Neural progenitor cell (in vitro differentiated cells): ENCODE measurements at regions not wholly inside any gene's neighbourhood (a gene's known extent, or its start where the extent isn't known, plus 50 kb on each side); places are given as distances from the start of the nearest gene placed in this dataset.

Experiments used
- DNase-seq: peaks from one replicate; pipeline ENCODE4 v3.0.0-alpha.2; 2016; ENCODE audit warnings: low spot score
- H2AFZ ChIP-seq: fragments of 200-600 bp; sonication (generic); replicated peaks from 2 replicates; pipeline ENCODE4 v1.6.1; 2016; ENCODE audit warnings: antibody characterized with exemption
- H3F3A ChIP-seq: fragments of 200-600 bp; sonication (generic); 2 replicates; pipeline ENCODE4 v1.6.1; 2016; ENCODE audit warnings: antibody characterized with exemption, low read depth
- H3K27ac ChIP-seq: fragments of 200-600 bp; sonication (generic); 2 replicates; pipeline ENCODE4 v1.5.1; 2016; ENCODE audit warnings: mild to moderate bottlenecking
- H3K27me3 ChIP-seq: fragments of 200-600 bp; sonication (generic); 2 replicates; pipeline ENCODE4 v1.6.1; 2016; ENCODE audit warnings: mild to moderate bottlenecking, moderate library complexity
- H3K36me3 ChIP-seq: fragments of 200-600 bp; sonication (generic); 2 replicates; pipeline ENCODE4 v1.5.1; 2016
- H3K4me1 ChIP-seq: fragments of 200-600 bp; sonication (generic); 2 replicates; pipeline ENCODE4 v1.6.1; 2016; ENCODE audit warnings: mixed run types
- H3K4me2 ChIP-seq: fragments of 200-600 bp; sonication (generic); 2 replicates; pipeline ENCODE4 v1.6.1; 2016
- H3K4me3 ChIP-seq: fragments of 200-600 bp; sonication (generic); 2 replicates; pipeline ENCODE4 v1.5.1; 2016
- H3K79me2 ChIP-seq: fragments of 200-600 bp; sonication (generic); 2 replicates; pipeline ENCODE4 v1.6.1; 2016; ENCODE audit warnings: low read depth
- H3K9ac ChIP-seq: fragments of 200-600 bp; sonication (generic); 2 replicates; pipeline ENCODE4 v1.6.1; 2016
- H3K9me3 ChIP-seq: fragments of 200-600 bp; sonication (generic); 2 replicates; pipeline ENCODE4 v1.5.1; 2016; ENCODE audit warnings: low read depth
- H4K20me1 ChIP-seq: fragments of 200-600 bp; sonication (generic); 2 replicates; pipeline ENCODE4 v1.6.1; 2016; ENCODE audit warnings: low read depth
- H3K27ac Mint-ChIP-seq: 3 replicates; pipeline ENCODE4 v1.8.0; 2021; ENCODE audit warnings: mixed read lengths
- H3K27me3 Mint-ChIP-seq: 2 replicates; pipeline ENCODE4 v1.8.0; 2022; ENCODE audit warnings: low read depth, mild to moderate bottlenecking, inconsistent platforms, moderate library complexity, mixed read lengths; ENCODE audit not compliant: insufficient read depth
- H3K36me3 Mint-ChIP-seq: 3 replicates; pipeline ENCODE4 v1.8.0; 2021; ENCODE audit warnings: mixed read lengths
- H3K4me1 Mint-ChIP-seq: 3 replicates; pipeline ENCODE4 v1.8.0; 2021; ENCODE audit warnings: mixed read lengths
- H3K4me3 Mint-ChIP-seq: 3 replicates; pipeline ENCODE4 v1.8.0; 2021; ENCODE audit warnings: mild to moderate bottlenecking, moderate library complexity, mixed read lengths
- H3K9me3 Mint-ChIP-seq: 3 replicates; pipeline ENCODE4 v1.8.0; 2020; ENCODE audit warnings: mixed read lengths
- EZH2 ChIP-seq: fragments of 200-600 bp; sonication (generic); IDR thresholded peaks from 2 replicates; pipeline ENCODE4 v1.6.1; 2017; ENCODE audit warnings: antibody characterized with exemption, mild to moderate bottlenecking, moderate library complexity
- EZH2phosphoT487 ChIP-seq: fragments of 200-600 bp; sonication (generic); IDR thresholded peaks from 2 replicates; pipeline ENCODE4 v1.6.1; 2017; ENCODE audit warnings: antibody characterized with exemption
- TF ChIP-seq, protein P1 (sequence below): fragments of 200-600 bp; sonication (generic); IDR thresholded peaks from 2 replicates; pipeline ENCODE4 v1.5.1; 2017; ENCODE audit warnings: antibody characterized with exemption, mild to moderate bottlenecking

DNA sequence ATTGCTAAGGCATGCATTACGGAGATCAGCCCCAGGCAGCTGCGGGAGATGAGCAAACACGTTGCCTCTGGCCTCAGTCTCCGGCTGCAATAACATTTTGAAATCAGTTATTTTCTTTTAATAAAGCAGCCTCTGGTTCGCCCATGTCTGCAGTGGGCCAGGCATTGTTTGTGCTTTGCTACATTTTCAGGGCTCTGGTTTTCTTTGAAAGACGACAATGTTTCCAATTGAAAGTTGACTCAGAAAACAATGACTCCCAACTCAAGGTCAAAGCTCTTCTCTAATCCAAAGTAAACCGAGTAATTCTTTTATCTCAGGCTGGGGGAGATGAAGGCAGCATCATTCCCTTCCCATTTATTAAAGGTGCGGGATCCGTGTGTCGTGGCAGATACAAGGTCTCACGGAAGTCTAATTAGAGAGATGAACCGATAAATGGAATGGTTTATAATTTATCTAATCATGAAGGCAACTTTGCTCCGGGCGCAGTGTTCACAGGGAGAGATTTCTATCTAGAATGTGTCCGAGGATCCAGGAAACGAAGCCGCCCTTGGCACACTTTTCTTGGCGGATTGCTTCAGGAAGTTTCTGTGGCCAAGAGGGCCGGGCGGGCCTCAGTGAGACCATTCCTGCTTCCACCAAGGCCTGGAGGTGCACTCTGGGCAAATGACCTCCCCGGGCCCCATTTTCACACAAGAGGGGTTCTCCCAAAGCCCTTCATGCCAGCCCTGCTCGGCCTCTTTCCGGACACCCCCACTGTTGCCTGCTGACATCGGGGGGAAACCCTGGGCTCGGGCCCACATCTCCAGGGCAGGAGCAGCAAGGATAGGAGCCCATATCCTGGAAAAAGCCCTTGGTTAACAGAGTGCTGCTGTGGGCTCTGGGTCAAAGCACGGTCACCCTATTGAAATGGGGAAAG, 811.4 kb downstream of the BRD1 start:
- TF ChIP-seq EZH2phosphoT487 = no peak
- no peak for TF ChIP-seq EZH2
- TF ChIP-seq, protein P1, sequence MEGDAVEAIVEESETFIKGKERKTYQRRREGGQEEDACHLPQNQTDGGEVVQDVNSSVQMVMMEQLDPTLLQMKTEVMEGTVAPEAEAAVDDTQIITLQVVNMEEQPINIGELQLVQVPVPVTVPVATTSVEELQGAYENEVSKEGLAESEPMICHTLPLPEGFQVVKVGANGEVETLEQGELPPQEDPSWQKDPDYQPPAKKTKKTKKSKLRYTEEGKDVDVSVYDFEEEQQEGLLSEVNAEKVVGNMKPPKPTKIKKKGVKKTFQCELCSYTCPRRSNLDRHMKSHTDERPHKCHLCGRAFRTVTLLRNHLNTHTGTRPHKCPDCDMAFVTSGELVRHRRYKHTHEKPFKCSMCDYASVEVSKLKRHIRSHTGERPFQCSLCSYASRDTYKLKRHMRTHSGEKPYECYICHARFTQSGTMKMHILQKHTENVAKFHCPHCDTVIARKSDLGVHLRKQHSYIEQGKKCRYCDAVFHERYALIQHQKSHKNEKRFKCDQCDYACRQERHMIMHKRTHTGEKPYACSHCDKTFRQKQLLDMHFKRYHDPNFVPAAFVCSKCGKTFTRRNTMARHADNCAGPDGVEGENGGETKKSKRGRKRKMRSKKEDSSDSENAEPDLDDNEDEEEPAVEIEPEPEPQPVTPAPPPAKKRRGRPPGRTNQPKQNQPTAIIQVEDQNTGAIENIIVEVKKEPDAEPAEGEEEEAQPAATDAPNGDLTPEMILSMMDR = no peak

DNA sequence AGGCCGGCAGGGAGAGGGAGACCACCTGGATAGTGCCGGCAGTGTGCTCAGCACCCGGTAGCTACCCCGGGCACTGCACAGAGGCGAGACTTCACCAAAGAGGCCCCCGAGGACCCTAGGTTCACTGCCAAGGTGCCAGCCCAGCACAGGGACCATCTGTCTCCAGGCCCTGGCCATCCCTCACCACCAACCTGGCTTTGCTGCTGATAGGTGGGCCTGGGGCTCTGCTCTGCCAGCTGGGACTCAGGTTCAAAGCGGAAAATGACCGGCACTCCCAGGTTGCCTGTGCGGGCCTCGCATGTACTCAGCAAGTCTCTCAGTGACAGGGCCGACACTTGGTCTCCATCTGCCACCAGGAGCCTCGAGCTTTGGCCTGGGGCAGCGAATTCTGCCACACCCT, 812.2 kb downstream of the BRD1 start:
- no peak overlapping the region for H3K4me3 Mint-ChIP-seq
- Histone ChIP-seq H3K4me3 (no peak overlapping the region), H3K4me2 (no peak overlapping the region), H3K4me1 (no peaks in the 10 kb centered on the region), H3K27ac (no peak overlapping the region), H3K9ac (no peak overlapping the region), H2AFZ (no peak overlapping the region), H3K9me3 (no peaks in the 10 kb centered on the region), H3K79me2 (no peaks in the 10 kb centered on the region), H4K20me1 (no peaks in the 10 kb centered on the region), H3F3A (no peaks in the 10 kb centered on the region), H3K36me3 (no peaks in the 10 kb centered on the region), H3K27me3 (no peaks in the 10 kb centered on the region)
- TF ChIP-seq, protein P1 = no peak
- no peak for TF ChIP-seq EZH2phosphoT487
- no peak for TF ChIP-seq EZH2
- H3K27ac Mint-ChIP-seq = no peak overlapping the region
- DNase-seq = no peak
- peaks cover 28% of the 10 kb centered on the region for H3K4me1 Mint-ChIP-seq
- H3K9me3 Mint-ChIP-seq = no peaks in the 10 kb centered on the region
- peaks cover 4% of the 10 kb centered on the region for H3K27me3 Mint-ChIP-seq
- no peaks in the 10 kb centered on the region for H3K36me3 Mint-ChIP-seq

More for the DNA sequence above, 811.4 kb downstream of the BRD1 start:
- no peak overlapping the region for H3K27ac ChIP-seq
- H3K36me3 Mint-ChIP-seq = no peaks in the 10 kb centered on the region
- no peak overlapping the region for H2AFZ ChIP-seq
- no peaks in the 10 kb centered on the region for H3K79me2 ChIP-seq
- DNase-seq = no peak
- H4K20me1 ChIP-seq = no peaks in the 10 kb centered on the region
- no peak overlapping the region for H3K4me2 ChIP-seq
- H3K27me3 Mint-ChIP-seq = peaks cover 4% of the 10 kb centered on the region
- no peaks in the 10 kb centered on the region for H3K27me3 ChIP-seq
- H3K4me3 Mint-ChIP-seq = no peak overlapping the region
- H3K4me3 ChIP-seq = no peak overlapping the region
- no peak overlapping the region for H3K9ac ChIP-seq
- no peaks in the 10 kb centered on the region for H3K36me3 ChIP-seq
- H3F3A ChIP-seq = no peaks in the 10 kb centered on the region
- H3K9me3 Mint-ChIP-seq = no peaks in the 10 kb centered on the region
- no peaks in the 10 kb centered on the region for H3K9me3 ChIP-seq
- peaks cover 28% of the 10 kb centered on the region for H3K4me1 Mint-ChIP-seq
- H3K4me1 ChIP-seq = no peaks in the 10 kb centered on the region
- no peak overlapping the region for H3K27ac Mint-ChIP-seq

DNA sequence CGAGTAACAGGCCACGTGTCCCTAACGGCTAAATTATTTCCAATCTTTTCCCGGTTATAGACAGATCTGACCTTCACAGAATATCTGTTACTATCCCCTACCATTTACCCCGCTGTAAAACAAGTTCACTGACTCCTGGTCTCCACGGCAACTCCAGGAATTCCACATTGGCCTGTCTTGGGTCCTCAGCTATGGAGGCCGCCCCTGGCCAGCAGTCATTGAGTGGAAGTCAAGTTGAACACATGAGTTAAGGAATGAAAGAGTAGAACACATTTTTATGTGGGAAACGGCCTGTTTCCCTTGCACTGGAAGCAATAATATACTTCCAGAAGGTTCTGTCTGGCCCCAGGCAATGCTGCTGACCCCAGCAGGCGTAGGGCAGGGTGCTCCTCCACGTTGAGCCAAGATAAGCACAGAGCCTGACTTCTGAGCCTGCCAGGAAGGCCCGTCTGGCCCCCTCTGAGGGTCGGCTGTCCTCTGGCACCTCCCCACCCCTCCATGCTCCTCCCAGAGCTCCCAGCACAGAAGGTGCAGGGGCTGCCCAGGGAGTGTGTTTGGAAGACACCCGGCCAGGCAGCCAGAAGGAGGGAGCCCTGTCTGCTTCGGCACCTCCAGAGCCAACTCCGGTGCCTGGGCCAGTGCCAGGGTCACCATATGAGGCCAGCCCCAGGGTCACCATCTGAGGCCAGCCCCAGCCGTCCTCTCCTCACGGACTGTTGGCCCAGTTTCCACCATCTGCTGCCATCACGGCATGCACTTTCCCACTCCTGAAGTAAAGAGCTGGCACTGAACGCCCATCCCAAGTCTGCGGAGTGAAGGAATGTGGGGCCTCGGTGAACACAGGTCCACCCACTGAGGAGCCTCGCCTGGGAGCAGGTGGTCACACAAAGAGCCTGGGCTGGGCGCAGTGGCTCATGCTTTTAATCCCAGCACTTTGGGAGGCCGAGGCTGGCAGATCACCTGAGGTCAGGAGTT, 813.2 kb downstream of the BRD1 start:
- no peaks in the 10 kb centered on the region for H3F3A ChIP-seq
- H2AFZ ChIP-seq = no peak overlapping the region
- H3K9me3 Mint-ChIP-seq = no peaks in the 10 kb centered on the region
- H3K4me3 ChIP-seq = no peak overlapping the region
- H3K27me3 ChIP-seq = no peaks in the 10 kb centered on the region
- H3K36me3 ChIP-seq = no peaks in the 10 kb centered on the region
- no peak overlapping the region for H3K4me2 ChIP-seq
- H3K27ac Mint-ChIP-seq = no peak overlapping the region
- H3K79me2 ChIP-seq = no peaks in the 10 kb centered on the region
- no peak overlapping the region for H3K27ac ChIP-seq
- no peaks in the 10 kb centered on the region for H3K4me1 ChIP-seq
- TF ChIP-seq EZH2 (no peak), EZH2phosphoT487 (no peak)
- TF ChIP-seq, protein P1 = no peak
- H3K9ac ChIP-seq = no peak overlapping the region
- no peak for DNase-seq
- peaks cover 4% of the 10 kb centered on the region for H3K27me3 Mint-ChIP-seq
- H3K4me3 Mint-ChIP-seq = no peak overlapping the region
- peaks cover 33% of the 10 kb centered on the region for H3K4me1 Mint-ChIP-seq
- no peaks in the 10 kb centered on the region for H3K36me3 Mint-ChIP-seq
- no peaks in the 10 kb centered on the region for H4K20me1 ChIP-seq
- H3K9me3 ChIP-seq = no peaks in the 10 kb centered on the region
